Bone marrow (tissue), 2 donors: ENCODE measurements at regions not wholly inside any gene's neighbourhood (a gene's known extent, or its start where the extent isn't known, plus 50 kb on each side); places are given as distances from the start of the nearest gene placed in this dataset.
"Not testable (repeated sequence)": the region's sequence is repeated elsewhere in the genome, so short reads cannot be mapped to it uniquely, and the experiment has no call there.

Source experiments
- DNase-seq, 2 donors: peaks; one replicate each; lab custom pipeline; 2025; lab: John Stamatoyannopoulos, UW

DNA sequence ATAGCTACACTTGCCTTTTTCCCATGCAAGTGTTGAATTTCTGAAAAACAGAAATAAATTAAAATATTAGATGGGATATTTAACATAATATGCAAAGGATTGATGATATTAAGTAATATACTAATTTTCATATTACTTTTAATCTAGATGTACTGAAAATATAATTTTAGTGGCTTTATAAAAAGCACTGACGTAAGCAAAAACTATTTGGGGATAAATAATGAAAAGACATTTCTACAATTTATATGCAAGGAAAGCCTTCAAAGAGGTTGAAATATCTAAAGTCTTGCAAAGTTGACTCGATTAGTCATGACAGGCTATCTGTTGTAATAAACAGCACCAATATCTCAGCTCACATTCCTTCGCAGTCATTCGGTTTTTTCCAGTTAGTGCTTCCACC lies 94.9 kb upstream of the ABCB5 start:
- no peak for DNase-seq

DNA sequence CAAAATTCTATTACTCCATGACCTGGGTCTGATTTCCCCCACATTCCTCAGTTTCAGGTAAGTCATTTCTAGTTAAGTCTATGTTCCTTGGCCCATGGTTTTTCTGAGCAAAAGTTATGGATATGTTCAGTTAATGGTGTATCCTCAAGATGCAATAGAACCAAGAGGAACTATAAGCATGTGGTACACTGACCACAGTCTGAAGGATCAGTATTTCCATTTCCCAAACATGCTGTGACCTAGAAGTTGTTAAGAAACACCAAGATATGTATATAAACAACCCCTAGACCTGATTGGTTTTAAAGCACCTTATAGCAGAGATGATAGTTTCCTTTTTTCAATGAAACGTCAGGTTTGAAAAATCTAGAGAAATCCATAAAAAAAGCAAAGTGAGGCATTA lies 94.2 kb upstream of the ABCB5 start:
- no peak for DNase-seq

GRCh38 chr7:20529260-20529659 lies 86.2 kb upstream of the ABCB5 start:
- no peak for DNase-seq

- no peak for DNase-seq
Observed at GRCh38 chr7:20532890-20533289, 82.6 kb upstream of the ABCB5 start.

DNA sequence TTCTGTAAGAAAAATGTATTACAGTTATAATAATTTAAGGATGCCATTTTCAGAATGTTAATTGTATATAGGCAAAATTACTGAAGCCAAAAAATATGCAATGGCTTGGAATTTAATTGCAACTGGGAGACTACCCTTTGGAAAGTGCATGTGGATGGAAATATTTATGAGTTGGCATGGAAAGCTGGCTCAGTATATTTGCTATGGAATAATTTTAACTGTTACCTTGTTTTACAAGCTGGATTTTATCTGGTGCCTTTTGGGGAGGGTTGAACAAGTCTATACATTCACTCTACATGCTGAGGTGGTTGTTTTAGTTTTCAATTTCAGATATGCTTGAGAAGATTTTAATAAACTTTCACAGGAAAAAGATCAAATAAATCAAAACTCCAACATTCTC lies 80.9 kb upstream of the ABCB5 start:
- DNase-seq = no peak

DNA sequence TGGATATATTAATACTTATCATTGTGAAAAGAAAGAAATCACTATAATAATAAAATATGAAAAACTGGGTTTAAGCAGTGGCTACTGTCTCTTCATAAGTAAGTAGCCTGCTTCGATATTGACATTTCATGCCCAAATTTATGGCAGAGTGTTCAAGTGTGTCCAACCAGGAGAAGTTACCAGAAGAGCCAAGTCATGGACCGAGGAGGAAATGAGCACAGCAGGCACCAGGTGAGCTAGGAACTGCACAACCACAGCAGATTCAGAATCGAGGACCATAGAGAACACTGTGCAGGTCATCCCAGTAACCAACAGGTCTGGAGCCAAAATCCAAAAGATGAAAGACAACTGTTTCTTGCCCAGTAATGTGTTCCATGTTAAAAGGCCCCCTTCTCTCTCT lies 79.9 kb upstream of the ABCB5 start:
- no peak for DNase-seq

GRCh38 chr7:20539201-20539600 lies 76.3 kb upstream of the ABCB5 start:
- no peak for DNase-seq

DNA sequence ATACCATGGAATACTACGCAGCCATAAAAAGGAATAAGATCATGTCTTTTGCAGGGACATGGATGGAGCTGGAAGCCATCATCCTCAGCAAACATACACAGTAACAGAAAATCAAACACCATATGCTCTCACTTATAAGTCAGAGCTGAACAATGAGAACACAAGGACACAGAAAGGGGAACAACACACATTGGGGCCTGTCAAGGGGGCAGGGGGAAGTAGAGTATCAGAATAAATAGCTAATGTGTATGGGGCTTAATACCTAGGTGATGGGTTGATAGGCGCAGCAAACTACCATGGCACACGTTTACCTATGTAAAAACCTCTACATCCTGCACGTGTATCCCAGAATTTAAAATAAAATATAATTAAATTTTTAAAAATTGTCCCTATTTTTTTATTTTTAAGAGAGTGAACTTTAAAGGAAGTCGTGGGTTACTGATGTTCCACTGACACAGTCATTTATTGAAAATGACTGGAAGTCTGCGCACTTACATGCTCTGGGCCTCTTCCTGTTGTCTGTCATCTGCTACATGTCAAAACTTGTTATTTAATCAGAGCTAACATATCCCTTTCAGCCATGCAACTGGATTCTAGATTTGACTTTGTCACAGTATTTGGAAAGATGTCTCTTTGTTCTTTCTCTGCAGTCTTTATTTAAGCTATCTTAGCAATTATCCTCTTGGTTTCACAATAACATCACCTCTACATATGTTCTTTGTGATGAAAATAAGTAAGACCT lies 73.7 kb upstream of the ABCB5 start:
- peak in 1 of 2 donors; percentile 52 for DNase-seq

- DNase-seq = peak in 1 of 2 donors; percentile 29
Observed at GRCh38 chr7:20542594-20542993, 72.9 kb upstream of the ABCB5 start.

- DNase-seq = no peak
Observed at GRCh38 chr7:20543500-20543899, 72.0 kb upstream of the ABCB5 start.

GRCh38 chr7:20545016-20545415 lies 70.5 kb upstream of the ABCB5 start:
- DNase-seq = no peak

DNA sequence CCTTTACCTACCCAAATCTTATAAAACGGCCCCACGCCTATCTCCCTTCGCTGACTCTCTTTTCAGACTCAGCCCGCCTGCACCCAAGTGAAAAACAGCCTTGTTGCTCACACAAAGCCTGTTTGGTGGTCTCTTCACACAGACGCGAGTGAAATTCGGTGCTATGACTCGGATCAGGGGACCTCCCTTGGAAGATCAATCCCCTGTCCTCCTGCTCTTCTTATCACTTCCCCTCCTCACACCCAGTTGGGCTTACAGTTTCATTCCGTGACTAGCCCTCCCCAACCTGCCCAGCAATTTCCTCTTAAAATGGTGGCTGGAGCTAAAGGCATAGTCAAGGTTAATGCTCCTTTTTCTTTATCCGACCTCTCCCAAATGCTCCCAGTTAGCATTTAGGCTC lies 68.5 kb upstream of the ABCB5 start:
- not testable (repeated sequence) for DNase-seq

DNA sequence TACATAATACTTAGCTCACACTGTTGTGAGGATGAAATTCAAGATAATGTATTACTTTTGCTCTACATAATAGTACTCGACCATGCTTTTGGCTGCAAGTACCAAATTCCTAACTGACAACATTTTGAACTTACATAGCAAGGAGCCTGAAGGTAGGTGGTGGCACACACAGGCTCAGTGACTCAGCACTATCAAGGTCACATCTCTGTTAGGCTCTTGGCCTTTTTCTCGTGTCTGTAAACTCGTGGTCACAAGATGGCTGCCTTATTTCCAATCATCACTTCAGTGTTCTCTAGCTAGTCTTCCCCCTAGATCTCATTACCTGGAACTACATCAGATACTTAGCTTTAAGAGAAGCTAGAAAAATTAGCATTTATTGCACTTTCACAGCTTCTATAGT lies 61.4 kb upstream of the ABCB5 start:
- no peak for DNase-seq

- no peak for DNase-seq
Observed at GRCh38 chr7:20556091-20556490, 59.4 kb upstream of the ABCB5 start.

- no peak for DNase-seq
Observed at GRCh38 chr7:20557116-20557515, 58.4 kb upstream of the ABCB5 start.

DNA sequence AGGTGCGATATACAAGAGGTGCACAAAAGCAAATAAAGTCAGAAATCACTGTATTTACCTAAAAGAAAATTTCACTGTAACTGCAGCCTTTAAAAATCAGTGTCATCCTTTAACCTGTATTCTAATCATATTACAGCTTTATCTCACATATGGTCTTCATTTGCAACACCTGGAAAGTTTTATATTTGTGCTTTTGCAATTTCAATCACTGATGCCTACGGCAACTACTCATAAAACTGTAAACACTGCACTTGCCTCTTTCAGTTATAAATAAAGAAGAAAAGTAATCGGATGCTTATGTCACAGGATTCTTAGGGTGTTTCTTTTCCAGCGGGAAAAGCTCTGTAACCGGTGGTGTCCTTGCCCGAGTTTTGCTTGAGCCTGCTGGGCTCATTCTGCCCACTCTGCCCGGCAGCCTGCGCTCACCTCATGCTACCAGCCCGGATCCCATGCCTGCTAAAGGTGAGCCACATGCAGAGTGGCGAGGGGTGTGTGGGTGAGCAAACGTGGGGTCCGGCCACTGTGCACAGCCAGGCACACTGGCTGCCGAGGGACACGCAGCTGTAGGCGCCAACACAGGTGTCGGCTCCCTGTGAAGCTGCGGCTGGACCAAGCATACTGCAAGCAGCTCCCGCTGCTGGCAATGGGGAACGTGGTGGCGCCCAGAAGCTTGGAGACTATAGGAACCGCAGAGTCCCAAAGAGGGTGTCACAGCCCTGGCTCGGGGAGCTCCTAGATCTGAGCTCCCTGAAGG lies 56.3 kb upstream of the ABCB5 start:
- DNase-seq = no peak

DNA sequence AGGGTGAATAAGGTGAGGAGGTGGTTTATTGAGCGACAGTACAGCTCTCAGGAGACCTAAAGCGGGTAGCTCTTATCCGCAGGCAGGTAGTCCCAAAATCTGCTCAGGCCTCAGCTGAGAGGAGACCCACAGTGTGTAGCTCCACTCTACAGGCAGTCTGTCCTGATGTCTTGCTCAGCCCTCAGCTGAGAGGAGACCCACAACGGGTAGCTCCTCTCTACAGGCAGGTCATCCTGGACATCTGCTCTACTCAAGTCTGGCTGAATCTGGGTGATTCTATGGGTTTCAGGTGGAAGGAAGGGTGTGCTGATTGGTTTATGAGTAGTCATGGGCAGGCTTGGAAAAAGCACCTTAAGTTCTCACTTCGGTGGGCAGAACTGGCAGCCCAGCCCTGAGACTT lies 55.6 kb upstream of the ABCB5 start:
- no peak for DNase-seq

GRCh38 chr7:20560325-20561180 lies 54.9 kb upstream of the ABCB5 start:
- no peak for DNase-seq

GRCh38 chr7:20561466-20561865 lies 54.0 kb upstream of the ABCB5 start:
- no peak for DNase-seq

DNA sequence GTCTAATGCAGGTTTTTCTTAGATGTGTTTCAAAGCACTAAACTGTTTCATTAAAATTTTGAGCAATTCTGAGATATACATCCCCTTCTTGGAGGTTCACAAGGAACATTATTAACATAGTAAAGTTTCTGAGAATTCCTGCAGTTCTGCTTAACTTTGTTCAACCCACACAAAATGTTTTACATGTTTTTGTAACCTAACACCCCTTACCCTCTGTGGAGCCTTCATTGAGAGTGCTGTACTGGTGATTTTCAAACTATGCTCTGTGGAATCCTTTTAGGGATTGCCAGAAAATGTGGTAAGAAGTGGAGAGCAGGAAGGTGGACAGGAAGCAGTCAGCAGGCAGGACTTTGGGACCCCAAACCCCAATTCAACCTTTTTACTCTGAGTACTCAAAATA lies 53.6 kb upstream of the ABCB5 start:
- DNase-seq = no peak

- no peak for DNase-seq
Observed at GRCh38 chr7:20562461-20562860, 53.0 kb upstream of the ABCB5 start.
